Astrocyte (in vitro differentiated cells and primary cell): ENCODE measurements at regions not wholly inside any gene's neighbourhood (a gene's known extent, or its start where the extent isn't known, plus 50 kb on each side); places are given as distances from the start of the nearest gene placed in this dataset.

Experiments
- DNase-seq: peaks from one replicate; pipeline ENCODE4 v3.0.0-alpha.2; 2010; ENCODE audit warnings: low read depth
- FAIRE-seq: peaks from 2 replicates; lab custom pipeline; 2011; peaks lifted over from hg19 to GRCh38; lab: Jason Lieb, UNC
- H2AFZ ChIP-seq: 2 replicates; pipeline ENCODE4 v1.6.0; 2012; ENCODE audit warnings: low read depth, low read length, inconsistent platforms
- H3K27ac ChIP-seq: 2 replicates; pipeline ENCODE4 v1.5.1; 2011; ENCODE audit warnings: low read depth, low read length, inconsistent platforms
- H3K27me3 ChIP-seq: 2 replicates; pipeline ENCODE4 v1.6.0; 2011; ENCODE audit warnings: low read length, inconsistent platforms; ENCODE audit not compliant: insufficient read depth
- H3K36me3 ChIP-seq: 2 replicates; pipeline ENCODE4 v1.5.1; 2011; ENCODE audit warnings: low read length, inconsistent platforms; ENCODE audit not compliant: insufficient read depth
- H3K4me1 ChIP-seq: 2 replicates; pipeline ENCODE4 v1.5.1; 2011; ENCODE audit warnings: low read length, inconsistent platforms; ENCODE audit not compliant: insufficient read depth
- H3K4me2 ChIP-seq: 2 replicates; pipeline ENCODE4 v1.6.0; 2012; ENCODE audit warnings: low read length, inconsistent platforms
- H3K4me3 ChIP-seq: 2 replicates; pipeline ENCODE4 v1.5.1; 2011; ENCODE audit warnings: low read depth, mild to moderate bottlenecking, low read length, inconsistent platforms; ENCODE audit not compliant: insufficient read depth
- H3K79me2 ChIP-seq: 2 replicates; pipeline ENCODE4 v1.6.0; 2012; ENCODE audit warnings: mild to moderate bottlenecking, low read length, inconsistent platforms; ENCODE audit not compliant: insufficient read depth
- H3K9ac ChIP-seq: 2 replicates; pipeline ENCODE4 v1.6.0; 2012; ENCODE audit warnings: mild to moderate bottlenecking, low read length, inconsistent platforms
- H3K9me3 ChIP-seq: 2 replicates; pipeline ENCODE4 v1.5.1; 2012; ENCODE audit warnings: low read depth, mild to moderate bottlenecking, low read length, inconsistent platforms; ENCODE audit not compliant: insufficient read depth
- H4K20me1 ChIP-seq: 2 replicates; pipeline ENCODE4 v1.6.0; 2012; ENCODE audit warnings: low read length, inconsistent platforms; ENCODE audit not compliant: insufficient read depth
- H3K27ac Mint-ChIP-seq: one replicate; pipeline ENCODE4 v1.8.0; 2021; ENCODE audit warnings: mild to moderate bottlenecking, mixed read lengths; ENCODE audit not compliant: unreplicated experiment
- H3K27me3 Mint-ChIP-seq: one replicate; pipeline ENCODE4 v1.8.0; 2021; ENCODE audit warnings: low read depth, mixed read lengths; ENCODE audit not compliant: unreplicated experiment
- H3K36me3 Mint-ChIP-seq: one replicate; pipeline ENCODE4 v1.8.0; 2021; ENCODE audit warnings: low read depth, mixed read lengths; ENCODE audit not compliant: unreplicated experiment
- H3K4me1 Mint-ChIP-seq: one replicate; pipeline ENCODE4 v1.8.0; 2021; ENCODE audit warnings: low read depth, mixed read lengths; ENCODE audit not compliant: unreplicated experiment
- H3K4me3 Mint-ChIP-seq: one replicate; pipeline ENCODE4 v1.8.0; 2021; ENCODE audit warnings: mild to moderate bottlenecking, moderate library complexity, mixed read lengths; ENCODE audit not compliant: unreplicated experiment
- H3K9me3 Mint-ChIP-seq: one replicate; pipeline ENCODE4 v1.8.0; 2021; ENCODE audit warnings: mild to moderate bottlenecking, mixed read lengths; ENCODE audit not compliant: unreplicated experiment
- CTCF ChIP-seq: IDR thresholded peaks from 2 replicates; pipeline ENCODE4 v1.5.1; 2011; ENCODE audit warnings: low read depth, mild to moderate bottlenecking, inconsistent platforms, low read length, moderate library complexity; ENCODE audit not compliant: insufficient read depth
- EZH2 ChIP-seq: IDR thresholded peaks from 2 replicates; pipeline ENCODE4 v1.6.1; 2012; ENCODE audit warnings: mild to moderate bottlenecking, low read length, inconsistent platforms; ENCODE audit not compliant: insufficient read depth

- TF ChIP-seq EZH2 (no peak), CTCF (no peak)
- H3K4me3 ChIP-seq, result no peak overlapping the region
- peak overlapping the region; percentile 38 for H3K27ac ChIP-seq
- H3K27ac Mint-ChIP-seq, result no peak overlapping the region
- H4K20me1 ChIP-seq, result no peaks in the 10 kb centered on the region
- H2AFZ ChIP-seq, result no peak overlapping the region
- no peaks in the 10 kb centered on the region for H3K36me3 Mint-ChIP-seq
- no peak for FAIRE-seq
- H3K4me2 ChIP-seq, result peak overlapping the region; percentile 38
- H3K27me3 Mint-ChIP-seq, result peaks cover 12% of the 10 kb centered on the region
- H3K4me1 Mint-ChIP-seq, result peaks cover 23% of the 10 kb centered on the region
- peaks cover 44% of the 10 kb centered on the region for H3K4me1 ChIP-seq
- no peaks in the 10 kb centered on the region for H3K27me3 ChIP-seq
- H3K9ac ChIP-seq, result peak overlapping the region; percentile 5
- H3K79me2 ChIP-seq, result no peaks in the 10 kb centered on the region
- peak; percentile 72 for DNase-seq
- no peaks in the 10 kb centered on the region for H3K9me3 Mint-ChIP-seq
- H3K36me3 ChIP-seq, result no peaks in the 10 kb centered on the region
- no peak overlapping the region for H3K4me3 Mint-ChIP-seq
- no peaks in the 10 kb centered on the region for H3K9me3 ChIP-seq
These were observed 501.0 kb upstream of the USP24 start for GRCh38 chr1:55716151-55716550.

- TF ChIP-seq EZH2 (no peak), CTCF (no peak)
- FAIRE-seq, result no peak
These were observed 499.1 kb upstream of the USP24 start for GRCh38 chr1:55714230-55714629.

GRCh38 chr1:55713516-55713915 lies 498.4 kb upstream of the USP24 start:
- H3K4me2 ChIP-seq, result no peak overlapping the region
- no peak overlapping the region for H3K4me3 Mint-ChIP-seq
- no peaks in the 10 kb centered on the region for H3K36me3 ChIP-seq
- no peaks in the 10 kb centered on the region for H3K79me2 ChIP-seq
- no peaks in the 10 kb centered on the region for H3K27me3 ChIP-seq
- H3K36me3 Mint-ChIP-seq, result no peaks in the 10 kb centered on the region
- no peak overlapping the region for H2AFZ ChIP-seq
- H3K4me3 ChIP-seq, result no peak overlapping the region
- FAIRE-seq (peak; percentile 26), DNase-seq (no peak)
- peaks cover 10% of the 10 kb centered on the region for H3K27me3 Mint-ChIP-seq
- peaks cover 27% of the 10 kb centered on the region for H3K4me1 ChIP-seq
- H3K9me3 Mint-ChIP-seq, result no peaks in the 10 kb centered on the region
- H3K9me3 ChIP-seq, result no peaks in the 10 kb centered on the region
- no peak overlapping the region for H3K9ac ChIP-seq
- H4K20me1 ChIP-seq, result no peaks in the 10 kb centered on the region
- H3K4me1 Mint-ChIP-seq, result peaks cover 14% of the 10 kb centered on the region
- H3K27ac Mint-ChIP-seq, result no peak overlapping the region
- no peak overlapping the region for H3K27ac ChIP-seq
- TF ChIP-seq CTCF, result no peak
- no peak for TF ChIP-seq EZH2

More at GRCh38 chr1:55714230-55714629, 499.1 kb upstream of the USP24 start:
- no peaks in the 10 kb centered on the region for H3K79me2 ChIP-seq
- peaks cover 32% of the 10 kb centered on the region for H3K4me1 ChIP-seq
- H3K4me2 ChIP-seq, result no peak overlapping the region
- H4K20me1 ChIP-seq, result no peaks in the 10 kb centered on the region
- no peak overlapping the region for H2AFZ ChIP-seq
- H3K4me3 Mint-ChIP-seq, result no peak overlapping the region
- H3K9me3 Mint-ChIP-seq, result no peaks in the 10 kb centered on the region
- peaks cover 19% of the 10 kb centered on the region for H3K4me1 Mint-ChIP-seq
- peaks cover 10% of the 10 kb centered on the region for H3K27me3 Mint-ChIP-seq
- no peak overlapping the region for H3K9ac ChIP-seq
- H3K27ac Mint-ChIP-seq, result no peak overlapping the region
- H3K36me3 ChIP-seq, result no peaks in the 10 kb centered on the region
- H3K36me3 Mint-ChIP-seq, result no peaks in the 10 kb centered on the region
- no peaks in the 10 kb centered on the region for H3K27me3 ChIP-seq
- no peak overlapping the region for H3K27ac ChIP-seq
- H3K4me3 ChIP-seq, result no peak overlapping the region
- H3K9me3 ChIP-seq, result no peaks in the 10 kb centered on the region
- no peak for DNase-seq
